Esophagus squamous epithelium (tissue), 4 donors: ENCODE measurements at regions not wholly inside any gene's neighbourhood (a gene's known extent, or its start where the extent isn't known, plus 50 kb on each side); places are given as distances from the start of the nearest gene placed in this dataset.

Experiments used
- POLR2A ChIP-seq, 4 donors: fragments of 450-650 bp; IDR thresholded peaks; one replicate each; pipeline ENCODE4 v1.6.1; 2017; ENCODE audit warnings: antibody characterized with exemption in 4 of 4, mild to moderate bottlenecking in 4 of 4, moderate library complexity in 3 of 4
- TF ChIP-seq, protein P1 (sequence below), 6 experiments: fragments of 450-650 bp in 4 of 6; fragments of 200-600 bp in 2 of 6; sonication (generic) in 2 of 6; IDR thresholded peaks; one replicate each; pipeline ENCODE4 v1.5.1; 2016 to 2019; ENCODE audit warnings: antibody characterized with exemption in 6 of 6, mild to moderate bottlenecking in 4 of 6, moderate library complexity in 4 of 6

- TF ChIP-seq, protein P1, sequence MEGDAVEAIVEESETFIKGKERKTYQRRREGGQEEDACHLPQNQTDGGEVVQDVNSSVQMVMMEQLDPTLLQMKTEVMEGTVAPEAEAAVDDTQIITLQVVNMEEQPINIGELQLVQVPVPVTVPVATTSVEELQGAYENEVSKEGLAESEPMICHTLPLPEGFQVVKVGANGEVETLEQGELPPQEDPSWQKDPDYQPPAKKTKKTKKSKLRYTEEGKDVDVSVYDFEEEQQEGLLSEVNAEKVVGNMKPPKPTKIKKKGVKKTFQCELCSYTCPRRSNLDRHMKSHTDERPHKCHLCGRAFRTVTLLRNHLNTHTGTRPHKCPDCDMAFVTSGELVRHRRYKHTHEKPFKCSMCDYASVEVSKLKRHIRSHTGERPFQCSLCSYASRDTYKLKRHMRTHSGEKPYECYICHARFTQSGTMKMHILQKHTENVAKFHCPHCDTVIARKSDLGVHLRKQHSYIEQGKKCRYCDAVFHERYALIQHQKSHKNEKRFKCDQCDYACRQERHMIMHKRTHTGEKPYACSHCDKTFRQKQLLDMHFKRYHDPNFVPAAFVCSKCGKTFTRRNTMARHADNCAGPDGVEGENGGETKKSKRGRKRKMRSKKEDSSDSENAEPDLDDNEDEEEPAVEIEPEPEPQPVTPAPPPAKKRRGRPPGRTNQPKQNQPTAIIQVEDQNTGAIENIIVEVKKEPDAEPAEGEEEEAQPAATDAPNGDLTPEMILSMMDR (IDR thresholded peaks at IDR 0.05) = no peak
- TF ChIP-seq POLR2A (IDR thresholded peaks at IDR 0.05) = no peak
Observed at GRCh38 chr14:83126076-83126475, 1592.4 kb upstream of the SEL1L start.
